ENCODE measurements at regions not wholly inside any gene's neighbourhood (a gene's known extent, or its start where the extent isn't known, plus 50 kb on each side); places are given as distances from the start of the nearest gene placed in this dataset.

DNA sequence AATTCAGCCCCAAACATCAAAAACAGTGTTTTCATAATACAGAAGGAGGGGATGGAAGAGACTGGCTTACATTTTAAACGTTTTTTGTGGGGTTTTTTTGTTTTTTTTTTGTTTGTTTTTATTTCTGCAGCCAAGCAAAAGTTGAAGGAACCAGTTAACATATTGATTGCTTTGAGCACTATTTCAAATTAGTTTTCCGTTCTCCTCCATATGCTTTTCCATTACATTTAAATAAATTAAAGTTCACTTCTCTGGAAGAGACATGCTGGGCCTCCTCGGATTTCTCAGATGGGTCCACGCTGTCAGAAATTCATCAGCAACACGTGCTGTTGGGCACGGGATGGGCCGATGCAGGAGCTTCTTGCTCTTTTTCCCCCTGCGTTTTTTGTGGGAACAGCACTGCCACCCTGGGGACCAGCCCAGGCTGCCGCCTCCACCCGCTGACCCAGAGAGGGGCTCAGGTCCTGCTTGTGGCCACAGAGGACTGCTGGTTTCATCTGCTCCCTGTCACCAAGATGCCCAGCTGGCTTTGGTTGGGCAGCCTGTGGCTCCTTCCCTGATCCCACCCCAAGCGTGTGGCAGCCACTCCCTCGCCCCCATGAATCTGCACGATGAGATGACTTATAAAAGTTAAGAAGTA is 67.7 kb upstream of the CHST15 start:
- H3K14ac ChIP-seq (replicated peaks; ENCODE audit: low read depth, low read length) = no peak overlapping the region
- H3K4me1 ChIP-seq (ENCODE audit: control insufficient read depth, insufficient read depth, low read length) = peaks cover 6% of the 10 kb centered on the region; the same call in 1 of the 2 replicates
- H3K9me1 ChIP-seq (ENCODE audit: insufficient read depth, low read length) = no peaks in the 10 kb centered on the region
- H2AK5ac ChIP-seq (ENCODE audit: low read depth, low read length) = no peak overlapping the region
- dilution Hi-C loops (cut with HindIII; ENCODE audit: low sequenced_read_pairs, unreplicated experiment) = no loop called here
- H4K20me1 ChIP-seq (ENCODE audit: insufficient read depth, low read length) = no peaks in the 10 kb centered on the region
- POLR2A ChIA-PET (ENCODE audit: unreplicated experiment) = no interaction called here
- intact Hi-C loops (cut with micrococcal nuclease) = no loop called here
- ATAC-seq (ENCODE audit: low read depth) = no peak
- no peak overlapping the region for H4K91ac ChIP-seq (ENCODE audit: insufficient read depth, low read depth, low read length)
- no peak overlapping the region for H2AFZ ChIP-seq (replicated peaks; ENCODE audit: low read length, poor library complexity)
- no peak overlapping the region for H3K4ac ChIP-seq (ENCODE audit: low read depth, low read length)
- no peak for TF ChIP-seq NFE2L2 (IDR thresholded peaks at IDR 0.05; ENCODE audit: low read depth, low read length)
- no peak for TF ChIP-seq MAZ (IDR thresholded peaks at IDR 0.05; ENCODE audit: borderline replicate concordance, low read depth, low read length)
- TF ChIP-seq RCOR1 (IDR thresholded peaks at IDR 0.05; ENCODE audit: insufficient replicate concordance, low read length) = no peak
- no peak for TF ChIP-seq POLR2A (IDR thresholded peaks at IDR 0.05; ENCODE audit: low read depth, low read length)
- TF ChIP-seq RAD21 (IDR thresholded peaks at IDR 0.05; ENCODE audit: low read length) = no peak
- no peak for TF ChIP-seq FOS (IDR thresholded peaks at IDR 0.05; ENCODE audit: low read depth, low read length)
- TF ChIP-seq RFX5 (IDR thresholded peaks at IDR 0.05; ENCODE audit: low read depth, low read length) = no peak
- TF ChIP-seq, protein P1, sequence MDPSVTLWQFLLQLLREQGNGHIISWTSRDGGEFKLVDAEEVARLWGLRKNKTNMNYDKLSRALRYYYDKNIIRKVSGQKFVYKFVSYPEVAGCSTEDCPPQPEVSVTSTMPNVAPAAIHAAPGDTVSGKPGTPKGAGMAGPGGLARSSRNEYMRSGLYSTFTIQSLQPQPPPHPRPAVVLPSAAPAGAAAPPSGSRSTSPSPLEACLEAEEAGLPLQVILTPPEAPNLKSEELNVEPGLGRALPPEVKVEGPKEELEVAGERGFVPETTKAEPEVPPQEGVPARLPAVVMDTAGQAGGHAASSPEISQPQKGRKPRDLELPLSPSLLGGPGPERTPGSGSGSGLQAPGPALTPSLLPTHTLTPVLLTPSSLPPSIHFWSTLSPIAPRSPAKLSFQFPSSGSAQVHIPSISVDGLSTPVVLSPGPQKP (IDR thresholded peaks at IDR 0.05; ENCODE audit: borderline replicate concordance, low read depth, low read length) = no peak
- H3K18ac ChIP-seq (ENCODE audit: low read depth, low read length) = no peak overlapping the region
- no peaks in the 10 kb centered on the region for H3K36me3 ChIP-seq (ENCODE audit: control insufficient read depth, insufficient read depth, low read length)
- H2AK9ac ChIP-seq (replicated peaks; ENCODE audit: low read depth, low read length, poor library complexity) = no peak overlapping the region
- no peak overlapping the region for H3K23ac ChIP-seq (ENCODE audit: low read depth, low read length)
- H3K4me2 ChIP-seq (ENCODE audit: low read depth, low read length) = no peak overlapping the region
- H4K8ac ChIP-seq (ENCODE audit: low read depth in 2 of 2, low read length in 2 of 2) = no peak overlapping the region
- H3K79me1 ChIP-seq (ENCODE audit: low read depth in 1 of 2, low read length in 2 of 2) = no peaks in the 10 kb centered on the region
- no peak overlapping the region for H3K56ac ChIP-seq (ENCODE audit: extremely low read depth, insufficient read depth, low read length)
- DNase-seq = no peak
- H3K9ac ChIP-seq (ENCODE audit: low read depth, low read length) = no peak overlapping the region
- in situ Hi-C loops (cut with MboI; ENCODE audit: low sequenced_read_pairs) = no loop called here
- no TSS peak for BruUV-seq (replicated peaks)
- no peak overlapping the region for H2BK5ac ChIP-seq (ENCODE audit: low read depth, low read length, poor library complexity, severe bottlenecking)
- no peaks in the 10 kb centered on the region for H3K27me3 ChIP-seq (ENCODE audit: control insufficient read depth, insufficient read depth, low read length)
- no peak overlapping the region for H2BK20ac ChIP-seq (ENCODE audit: low read depth, low read length)
- no peak overlapping the region for H2BK15ac ChIP-seq (ENCODE audit: low read depth, low read length)
- H3K4me3 ChIP-seq (ENCODE audit: insufficient read depth, low read depth, low read length) = no peak overlapping the region
- WGBS, 2 experiments (ENCODE audit: extremely low coverage in 2 of 2, insufficient read length in 1 of 2) = 58% methylated on average over 6 of the region's 13 CpGs; no CpG with 5 or more reads in 1 of the 2 experiments
- H2BK120ac ChIP-seq (ENCODE audit: low read depth, low read length) = no peak overlapping the region
- H4K5ac ChIP-seq (ENCODE audit: low read depth, low read length) = no peak overlapping the region
- peaks cover 10% of the 10 kb centered on the region for H3K9me3 ChIP-seq (ENCODE audit: control insufficient read depth, insufficient read depth, low read length)
- CTCF ChIA-PET = no interaction called here
- no peak overlapping the region for H3K27ac ChIP-seq (ENCODE audit: insufficient read depth, low read length)
